Fibroblast of mammary gland (primary cell): ENCODE measurements at regions not wholly inside any gene's neighbourhood (a gene's known extent, or its start where the extent isn't known, plus 50 kb on each side); places are given as distances from the start of the nearest gene placed in this dataset.

Experiments
- DNase-seq: peaks from one replicate; pipeline ENCODE4 v3.0.0-alpha.2; 2010; ENCODE audit warnings: low read depth
- H3K4me3 ChIP-seq: 2 replicates; pipeline ENCODE4 v1.5.1; 2011; ENCODE audit warnings: low read depth, mild to moderate bottlenecking, low read length, moderate library complexity; ENCODE audit not compliant: control insufficient read depth
- CTCF ChIP-seq: conservative IDR thresholded peaks from 2 replicates; pipeline ENCODE4 v1.5.1; 2011; ENCODE audit warnings: low read depth, low read length, inconsistent platforms; ENCODE audit not compliant: control insufficient read depth, insufficient read depth

DNA sequence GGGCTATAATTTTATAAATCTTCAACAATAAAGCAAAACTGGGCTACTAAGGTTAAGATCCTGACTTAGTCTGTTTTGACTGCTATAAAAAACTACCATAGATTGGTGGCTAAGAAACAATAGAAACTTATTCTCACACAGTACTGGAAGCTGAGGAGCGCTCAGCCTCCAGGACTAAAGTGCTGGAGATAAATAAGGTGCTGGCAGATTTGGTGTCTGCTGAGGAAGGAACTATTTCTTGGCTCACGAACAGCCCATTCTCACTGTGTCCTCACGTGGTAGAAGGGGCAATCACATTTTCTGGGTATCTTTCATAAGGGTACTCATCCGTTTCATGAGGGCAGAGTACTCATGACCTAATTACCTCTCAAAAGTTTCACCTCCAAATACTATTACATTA lies 166.8 kb upstream of the CBLB start:
- H3K4me3 ChIP-seq, result no peak overlapping the region
- no peak for DNase-seq
- no peak for TF ChIP-seq CTCF

DNA sequence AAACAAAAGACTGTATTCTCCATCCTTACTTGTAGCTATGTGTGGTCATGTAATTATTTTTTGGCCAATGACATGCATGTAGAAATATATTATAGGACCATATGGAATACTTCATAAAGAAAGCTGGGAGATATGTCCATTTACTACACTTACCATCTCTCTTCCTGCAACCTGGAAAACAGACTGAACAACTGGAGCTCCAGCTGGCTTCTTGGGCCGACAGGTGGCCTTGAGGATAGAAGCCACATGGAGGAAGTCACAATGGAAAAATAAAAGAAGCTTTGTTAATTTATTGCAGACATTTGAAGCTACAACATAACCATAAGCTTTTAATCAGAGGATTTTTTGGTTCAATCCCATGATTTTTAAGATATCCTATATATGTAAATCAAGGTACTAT lies 167.9 kb upstream of the CBLB start:
- no peak for TF ChIP-seq CTCF
- H3K4me3 ChIP-seq, result no peak overlapping the region
- no peak for DNase-seq

GRCh38 chr3:106047221-106047620 lies 178.4 kb upstream of the CBLB start:
- no peak for DNase-seq
- TF ChIP-seq CTCF, result no peak
- H3K4me3 ChIP-seq, result no peak overlapping the region

DNA sequence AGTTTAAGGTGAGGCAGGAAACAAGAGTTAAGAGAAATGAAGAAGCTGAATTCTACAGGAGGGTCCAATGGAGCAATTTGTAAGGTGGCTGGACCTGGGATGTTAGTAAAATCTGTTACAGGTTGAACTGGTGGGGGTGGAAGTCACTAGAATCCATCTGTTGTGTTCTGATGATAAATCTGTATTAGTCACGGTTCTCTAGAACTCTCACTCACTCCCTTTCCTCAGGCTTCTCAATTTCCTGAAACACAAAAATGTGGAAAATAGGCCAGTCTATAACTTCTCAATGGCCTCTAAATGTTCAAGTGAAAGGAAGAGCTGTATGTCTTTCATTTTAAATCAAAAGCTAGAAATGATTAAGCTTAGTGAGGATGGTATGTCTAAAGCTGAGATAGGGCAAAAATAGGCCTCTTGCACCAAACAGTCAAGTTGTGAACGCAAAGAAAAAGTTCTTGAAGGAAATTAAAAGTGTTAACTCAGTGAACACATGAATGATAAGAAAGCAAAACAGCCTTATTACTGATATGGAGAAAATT lies 180.2 kb upstream of the CBLB start:
- no peak overlapping the region for H3K4me3 ChIP-seq
- DNase-seq, result peak; percentile 13
- TF ChIP-seq CTCF, result no peak

DNA sequence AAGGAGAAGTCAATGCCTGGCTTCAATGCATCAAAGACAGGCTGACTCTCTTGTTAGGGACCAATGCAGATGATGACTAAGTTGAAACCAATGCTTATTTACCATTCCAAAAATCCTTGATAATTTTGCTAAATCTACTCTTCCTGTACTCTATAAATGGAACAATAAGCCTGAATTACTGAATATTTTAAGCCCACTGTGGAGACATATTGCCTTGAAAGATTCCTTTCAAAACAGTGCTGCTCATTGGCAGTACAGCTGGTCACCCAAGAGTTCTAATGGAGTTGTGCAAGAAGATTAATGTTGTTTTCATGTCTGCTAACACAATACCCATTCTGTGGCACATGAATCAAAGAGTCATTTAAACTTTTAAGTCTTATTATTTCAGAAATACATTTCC lies 181.0 kb upstream of the CBLB start:
- no peak for TF ChIP-seq CTCF
- DNase-seq, result no peak
- no peak overlapping the region for H3K4me3 ChIP-seq

GRCh38 chr3:106056931-106057330 lies 188.1 kb upstream of the CBLB start:
- TF ChIP-seq CTCF, result no peak
- no peak overlapping the region for H3K4me3 ChIP-seq
- no peak for DNase-seq

DNA sequence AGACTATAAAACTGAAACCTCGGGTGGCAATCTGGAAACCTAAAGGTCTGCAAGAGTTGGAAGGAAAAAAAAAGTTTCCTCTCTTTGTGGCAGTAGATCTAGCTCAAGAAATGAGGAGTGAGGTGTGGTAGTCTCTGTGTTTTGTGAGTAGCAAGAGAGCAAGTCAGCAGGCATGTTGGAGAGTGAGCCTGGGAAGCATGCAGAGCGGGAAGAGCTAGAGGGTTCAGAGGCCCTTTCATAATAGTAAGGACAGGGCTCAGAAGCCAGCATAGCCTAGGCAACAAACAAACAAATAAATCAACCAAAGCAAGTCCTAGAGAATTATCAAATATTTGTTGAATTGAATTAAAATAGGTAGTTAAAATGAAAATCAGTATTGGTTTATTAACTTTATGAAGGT lies 189.7 kb upstream of the CBLB start:
- no peak for DNase-seq
- TF ChIP-seq CTCF, result no peak
- H3K4me3 ChIP-seq, result no peak overlapping the region
